Endothelial cell (in vitro differentiated cells): ENCODE measurements at regions not wholly inside any gene's neighbourhood (a gene's known extent, or its start where the extent isn't known, plus 50 kb on each side); places are given as distances from the start of the nearest gene placed in this dataset.

ENCODE experiments used
- DNase-seq: peaks from one replicate; pipeline ENCODE4 v3.0.0; 2021; ENCODE audit warnings: low spot score
- H3K27ac Mint-ChIP-seq: one replicate; pipeline ENCODE4 v1.8.0; 2021; ENCODE audit warnings: mixed read lengths, inconsistent platforms; ENCODE audit not compliant: unreplicated experiment
- H3K27me3 Mint-ChIP-seq: one replicate; pipeline ENCODE4 v1.8.0; 2021; ENCODE audit warnings: mild to moderate bottlenecking, moderate library complexity, mixed read lengths, inconsistent platforms; ENCODE audit not compliant: unreplicated experiment
- H3K36me3 Mint-ChIP-seq: one replicate; pipeline ENCODE4 v1.8.0; 2021; ENCODE audit warnings: mild to moderate bottlenecking, low read depth, mixed read lengths, inconsistent platforms; ENCODE audit not compliant: unreplicated experiment
- H3K4me1 Mint-ChIP-seq: one replicate; pipeline ENCODE4 v1.8.0; 2021; ENCODE audit warnings: mild to moderate bottlenecking, mixed read lengths, inconsistent platforms; ENCODE audit not compliant: unreplicated experiment
- H3K4me3 Mint-ChIP-seq: one replicate; pipeline ENCODE4 v1.8.0; 2021; ENCODE audit warnings: mild to moderate bottlenecking, mixed read lengths, inconsistent platforms; ENCODE audit not compliant: unreplicated experiment
- H3K9me3 Mint-ChIP-seq: one replicate; pipeline ENCODE4 v1.8.0; 2021; ENCODE audit warnings: mixed read lengths, inconsistent platforms; ENCODE audit not compliant: unreplicated experiment
- CTCF ChIP-seq: fragments of 200-600 bp; sonication (generic); IDR thresholded peaks from one replicate; pipeline ENCODE4 v1.5.0; 2021; ENCODE audit warnings: antibody characterized with exemption; ENCODE audit not compliant: unreplicated experiment

GRCh38 chr7:12982178-12982577 is 294.7 kb downstream of the ARL4A start:
- TF ChIP-seq CTCF = no peak
- no peaks in the 10 kb centered on the region for H3K36me3 Mint-ChIP-seq

GRCh38 chr7:12984117-12984516 is 296.7 kb downstream of the ARL4A start:
- H3K27ac Mint-ChIP-seq = no peak overlapping the region
- H3K36me3 Mint-ChIP-seq = no peaks in the 10 kb centered on the region
- H3K4me1 Mint-ChIP-seq = no peaks in the 10 kb centered on the region
- TF ChIP-seq CTCF = no peak
- H3K27me3 Mint-ChIP-seq = no peaks in the 10 kb centered on the region
- H3K9me3 Mint-ChIP-seq = no peaks in the 10 kb centered on the region
- no peak for DNase-seq
- no peak overlapping the region for H3K4me3 Mint-ChIP-seq

More at GRCh38 chr7:12982178-12982577, 294.7 kb downstream of the ARL4A start:
- H3K4me3 Mint-ChIP-seq = no peak overlapping the region
- H3K27me3 Mint-ChIP-seq = no peaks in the 10 kb centered on the region
- no peak for DNase-seq
- H3K9me3 Mint-ChIP-seq = no peaks in the 10 kb centered on the region
- no peak overlapping the region for H3K27ac Mint-ChIP-seq
- no peaks in the 10 kb centered on the region for H3K4me1 Mint-ChIP-seq

GRCh38 chr7:12985228-12985627 is 297.8 kb downstream of the ARL4A start:
- Mint-ChIP-seq H3K4me3 (no peak overlapping the region), H3K27ac (no peak overlapping the region)
- no peak for TF ChIP-seq CTCF

GRCh38 chr7:12985752-12986151 is 298.3 kb downstream of the ARL4A start:
- TF ChIP-seq CTCF = no peak
- DNase-seq = no peak
- Mint-ChIP-seq H3K4me3 (no peak overlapping the region), H3K27me3 (no peaks in the 10 kb centered on the region), H3K4me1 (no peaks in the 10 kb centered on the region), H3K27ac (no peak overlapping the region), H3K36me3 (no peaks in the 10 kb centered on the region), H3K9me3 (no peaks in the 10 kb centered on the region)

More at GRCh38 chr7:12985228-12985627, 297.8 kb downstream of the ARL4A start:
- no peak for DNase-seq
- Mint-ChIP-seq H3K9me3 (no peaks in the 10 kb centered on the region), H3K4me1 (no peaks in the 10 kb centered on the region), H3K27me3 (no peaks in the 10 kb centered on the region), H3K36me3 (no peaks in the 10 kb centered on the region)

- H3K36me3 Mint-ChIP-seq = no peaks in the 10 kb centered on the region
- H3K9me3 Mint-ChIP-seq = no peaks in the 10 kb centered on the region
- H3K4me1 Mint-ChIP-seq = no peaks in the 10 kb centered on the region
- no peaks in the 10 kb centered on the region for H3K27me3 Mint-ChIP-seq
- no peak overlapping the region for H3K4me3 Mint-ChIP-seq
- no peak for DNase-seq
- TF ChIP-seq CTCF = no peak
- H3K27ac Mint-ChIP-seq = no peak overlapping the region
Measured at GRCh38 chr7:12987238-12987637, 299.8 kb downstream of the ARL4A start.
